Gastrocnemius medialis (tissue), 4 donors: ENCODE measurements at regions not wholly inside any gene's neighbourhood (a gene's known extent, or its start where the extent isn't known, plus 50 kb on each side); places are given as distances from the start of the nearest gene placed in this dataset.

Experiments
- ATAC-seq, 2 donors: fragments of 150-250 bp; one replicate each; pipeline ENCODE4 v1.9.1; 2016
- DNase-seq, 2 donors: peaks; one replicate each; pipeline ENCODE4 v3.0.0-alpha.2; 2019
- H3K27ac ChIP-seq, 4 donors: fragments of 200-600 bp; sonication (generic); 1 replicate in 1 of 4; 2 replicates in 3 of 4; pipeline ENCODE4 v1.5.1; 2016 to 2018; ENCODE audit warnings: mild to moderate bottlenecking in 2 of 4, moderate library complexity in 1 of 4
- H3K27me3 ChIP-seq, 3 donors: fragments of 200-600 bp; sonication (generic) in 2 of 3; 1 replicate in 1 of 3; 2 replicates in 2 of 3; pipeline versions ENCODE4 v1.5.1 to v1.6.0; 2016 to 2019; ENCODE audit warnings: mild to moderate bottlenecking in 1 of 3, moderate library complexity in 1 of 3
- H3K36me3 ChIP-seq, 2 donors: fragments of 200-600 bp; sonication (generic) in 1 of 2; one replicate each; pipeline ENCODE4 v1.5.1; 2017 to 2018
- H3K4me1 ChIP-seq, 2 donors: fragments of 200-600 bp; sonication (generic) in 1 of 2; one replicate each; pipeline ENCODE4 v1.5.1; 2016 to 2017; ENCODE audit warnings: mild to moderate bottlenecking in 2 of 2
- H3K4me3 ChIP-seq, 4 donors: fragments of 200-600 bp; sonication (generic) in 3 of 4; 1 replicate in 1 of 4; 2 replicates in 3 of 4; pipeline ENCODE4 v1.5.1; 2016 to 2019; ENCODE audit warnings: mild to moderate bottlenecking in 2 of 4
- H3K9me3 ChIP-seq, 3 donors: fragments of 200-600 bp; sonication (generic) in 2 of 3; 1 replicate in 1 of 3; 2 replicates in 2 of 3; pipeline ENCODE4 v1.5.1; 2016 to 2019
- CTCF ChIP-seq, 5 experiments: fragments of 450-650 bp in 3 of 5; fragments of 200-600 bp in 2 of 5; sonication (generic) in 2 of 5; IDR thresholded peaks in 4 of 5; conservative IDR thresholded peaks in 1 of 5; 1 replicate in 4 of 5; 2 replicates in 1 of 5; pipeline ENCODE4 v1.5.1; 2016 to 2019; ENCODE audit warnings: antibody characterized with exemption in 5 of 5, mild to moderate bottlenecking in 3 of 5, moderate library complexity in 3 of 5
- POLR2A ChIP-seq, 2 donors: fragments of 450-650 bp; IDR thresholded peaks; one replicate each; pipeline ENCODE4 v1.6.1; 2017; ENCODE audit warnings: antibody characterized with exemption in 2 of 2, mild to moderate bottlenecking in 2 of 2, moderate library complexity in 2 of 2
- in situ Hi-C, 4 donors: fragments of 200-750 bp; cut with MboI; loops; one replicate each; pipeline versions ENCODE4 v1.15.0 to v1.8.0; 2017; ENCODE audit warnings: low sequenced_read_pairs in 4 of 4
- intact Hi-C: fragments of 100-400 bp; cut with DNase I; formaldehyde crosslinking; loops from one replicate; pipeline ENCODE4 v1.15.1; 2023; ENCODE audit warnings: low total_unique reads

- Histone ChIP-seq H3K9me3 (no peaks in the 10 kb centered on the region), H3K27me3 (no peaks in the 10 kb centered on the region), H3K4me1 (no peaks in the 10 kb centered on the region), H3K36me3 (no peaks in the 10 kb centered on the region), H3K4me3 (no peak overlapping the region), H3K27ac (no peak overlapping the region)
- no peak for DNase-seq
- in situ Hi-C loops (no loop called here), intact Hi-C loops (loop anchor here (1.0 kb wide), 1 partner anchor 27 kb away; no protein-coding TSS in a partner anchor)
- TF ChIP-seq CTCF (IDR thresholded peaks at IDR 0.05 in 4 of 5, conservative IDR thresholded peaks at IDR 0.05 in 1 of 5) (no peak), POLR2A (IDR thresholded peaks at IDR 0.05) (no peak)
- ATAC-seq, result no peak
Observed at GRCh38 chr1:56167596-56167995, 411.8 kb downstream of the PLPP3 start.

- Histone ChIP-seq H3K27me3 (no peaks in the 10 kb centered on the region), H3K4me3 (no peak overlapping the region), H3K4me1 (no peaks in the 10 kb centered on the region), H3K9me3 (no peaks in the 10 kb centered on the region), H3K27ac (no peak overlapping the region), H3K36me3 (no peaks in the 10 kb centered on the region)
- intact Hi-C loops, result no loop called here
- in situ Hi-C loops, result no loop called here
- DNase-seq (no peak), ATAC-seq (no peak)
- TF ChIP-seq POLR2A (IDR thresholded peaks at IDR 0.05), result no peak
- TF ChIP-seq CTCF (IDR thresholded peaks at IDR 0.05 in 4 of 5, conservative IDR thresholded peaks at IDR 0.05 in 1 of 5), result no peak
Observed at GRCh38 chr1:56160773-56161315, 418.5 kb downstream of the PLPP3 start.

- in situ Hi-C loops, result no loop called here
Observed at GRCh38 chr1:56156971-56157876, 422.1 kb downstream of the PLPP3 start.

GRCh38 chr1:56153276-56153675 lies 426.1 kb downstream of the PLPP3 start:
- Histone ChIP-seq H3K36me3 (no peaks in the 10 kb centered on the region), H3K9me3 (no peaks in the 10 kb centered on the region), H3K4me3 (no peak overlapping the region), H3K4me1 (peaks cover 0 to 4% of the 10 kb centered on the region in 2 donors), H3K27me3 (no peaks in the 10 kb centered on the region), H3K27ac (no peak overlapping the region)
- intact Hi-C loops, result loop anchor here (5.0 kb wide), 1 partner anchor 104 kb away; no protein-coding TSS in a partner anchor
- TF ChIP-seq CTCF (IDR thresholded peaks at IDR 0.05 in 4 of 5, conservative IDR thresholded peaks at IDR 0.05 in 1 of 5), result no peak
- no peak for TF ChIP-seq POLR2A (IDR thresholded peaks at IDR 0.05)
- in situ Hi-C loops, result no loop called here
- DNase-seq (no peak), ATAC-seq (no peak)

More at GRCh38 chr1:56156971-56157876, 422.1 kb downstream of the PLPP3 start:
- H3K4me3 ChIP-seq, result no peak overlapping the region
- H3K27me3 ChIP-seq, result no peaks in the 10 kb centered on the region
- H3K27ac ChIP-seq, result no peak overlapping the region
- H3K4me1 ChIP-seq, result peaks cover 0 to 4% of the 10 kb centered on the region in 2 donors
- DNase-seq, result no peak
- intact Hi-C loops, result no loop called here
- TF ChIP-seq CTCF (IDR thresholded peaks at IDR 0.05 in 4 of 5, conservative IDR thresholded peaks at IDR 0.05 in 1 of 5), result no peak
- no peak for TF ChIP-seq POLR2A (IDR thresholded peaks at IDR 0.05)
- no peaks in the 10 kb centered on the region for H3K9me3 ChIP-seq
- ATAC-seq, result no peak
- H3K36me3 ChIP-seq, result no peaks in the 10 kb centered on the region
